Thyroid gland (tissue), 4 donors: ENCODE measurements at regions not wholly inside any gene's neighbourhood (a gene's known extent, or its start where the extent isn't known, plus 50 kb on each side); places are given as distances from the start of the nearest gene placed in this dataset.

Source experiments
- CTCF ChIP-seq, 6 experiments: fragments of 200-600 bp in 3 of 6; fragments of 450-650 bp in 3 of 6; sonication (generic) in 3 of 6; IDR thresholded peaks; one replicate each; pipeline ENCODE4 v1.5.1; 2016 to 2019; ENCODE audit warnings: antibody characterized with exemption in 6 of 6, mild to moderate bottlenecking in 2 of 6, inconsistent platforms in 1 of 6, moderate library complexity in 1 of 6
- POLR2A ChIP-seq, 2 donors: fragments of 450-650 bp; IDR thresholded peaks; one replicate each; pipeline ENCODE4 v1.6.1; 2017; ENCODE audit warnings: antibody characterized with exemption in 2 of 2, mild to moderate bottlenecking in 2 of 2, moderate library complexity in 1 of 2

- TF ChIP-seq CTCF (IDR thresholded peaks at IDR 0.05) (no peak), POLR2A (IDR thresholded peaks at IDR 0.05) (no peak)
Observed at GRCh38 chr20:8078528-8078914, 53.5 kb upstream of the PLCB1 start.
